ENCODE measurements at regions not wholly inside any gene's neighbourhood (a gene's known extent, or its start where the extent isn't known, plus 50 kb on each side); places are given as distances from the start of the nearest gene placed in this dataset.
A peak's percentile ranks its signal among the peaks of the same experiment; 100 is the strongest.

GRCh38 chr7:85890244-85890811, 703.5 kb upstream of the SEMA3D start (continued):
- TF ChIP-seq RB1 (IDR thresholded peaks at IDR 0.05; ENCODE audit: low read depth) = no peak
- no peak for TF ChIP-seq KAT7 (CRISPR knock-in tag; IDR thresholded peaks at IDR 0.05; ENCODE audit: borderline replicate concordance)
- TF ChIP-seq, protein P1, sequence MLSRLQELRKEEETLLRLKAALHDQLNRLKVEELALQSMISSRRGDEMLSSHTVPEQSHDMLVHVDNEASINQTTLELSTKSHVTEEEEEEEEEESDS (CRISPR knock-in tag; IDR thresholded peaks at IDR 0.05) = no peak
- peak; percentile 32; the same call in 1 of the 2 replicates for TF ChIP-seq SMC3 (conservative IDR thresholded peaks at IDR 0.05; ENCODE audit: insufficient read depth, low read depth, low read length)
- TF ChIP-seq NELFE (IDR thresholded peaks at IDR 0.05; ENCODE audit: insufficient read depth, insufficient read length) = no peak
- TF ChIP-seq KAT8 (IDR thresholded peaks at IDR 0.05; ENCODE audit: low read depth) = no peak
- TF ChIP-seq CHD4 (IDR thresholded peaks at IDR 0.05; ENCODE audit: insufficient read depth, insufficient replicate concordance, low read depth, low read length, poor library complexity, severe bottlenecking) = no peak
- TF ChIP-seq CTCF (IDR thresholded peaks at IDR 0.05 in 2 of 3, conservative IDR thresholded peaks at IDR 0.05 in 1 of 3; ENCODE audit: insufficient read depth in 2 of 3, low read depth in 1 of 3, low read length in 3 of 3) = peak in 2 of 3 experiments; percentile 11 to 55; a peak in 3 of 6 replicates
- TF ChIP-seq DEAF1 (CRISPR knock-in tag; IDR thresholded peaks at IDR 0.05) = peak; percentile 51
- no peak for TF ChIP-seq ZNF717 (CRISPR knock-in tag; IDR thresholded peaks at IDR 0.05)
- no peak for TF ChIP-seq ARHGAP35 (IDR thresholded peaks at IDR 0.05; ENCODE audit: partially characterized antibody)
- TF ChIP-seq CXXC5 (CRISPR knock-in tag; IDR thresholded peaks at IDR 0.05) = no peak
- TF ChIP-seq E2F8 (IDR thresholded peaks at IDR 0.05; ENCODE audit: low read depth, partially characterized antibody) = no peak
- no peak for TF ChIP-seq ZNF263 (CRISPR knock-in tag; IDR thresholded peaks at IDR 0.05; ENCODE audit: borderline replicate concordance)
- TF ChIP-seq CBFA2T3 (IDR thresholded peaks at IDR 0.05) = no peak
- TF ChIP-seq RHOXF2B (CRISPR knock-in tag; conservative IDR thresholded peaks at IDR 0.05) = no peak
- TF ChIP-seq, protein P2, sequence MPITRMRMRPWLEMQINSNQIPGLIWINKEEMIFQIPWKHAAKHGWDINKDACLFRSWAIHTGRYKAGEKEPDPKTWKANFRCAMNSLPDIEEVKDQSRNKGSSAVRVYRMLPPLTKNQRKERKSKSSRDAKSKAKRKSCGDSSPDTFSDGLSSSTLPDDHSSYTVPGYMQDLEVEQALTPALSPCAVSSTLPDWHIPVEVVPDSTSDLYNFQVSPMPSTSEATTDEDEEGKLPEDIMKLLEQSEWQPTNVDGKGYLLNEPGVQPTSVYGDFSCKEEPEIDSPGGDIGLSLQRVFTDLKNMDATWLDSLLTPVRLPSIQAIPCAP (CRISPR knock-in tag; IDR thresholded peaks at IDR 0.05; ENCODE audit: borderline replicate concordance) = no peak

Data from K562 (cell line).